Mucosa of rectum (tissue), 2 donors: ENCODE measurements at regions not wholly inside any gene's neighbourhood (a gene's known extent, or its start where the extent isn't known, plus 50 kb on each side); places are given as distances from the start of the nearest gene placed in this dataset.

Experiments
- H3K27ac ChIP-seq, 2 donors: one replicate each; pipeline ENCODE4 v1.7.0; 2013; ENCODE audit warnings: inconsistent platforms in 2 of 2, low read depth in 2 of 2, low read length in 2 of 2
- H3K27me3 ChIP-seq, 2 donors: one replicate each; pipeline ENCODE4 v1.7.0; 2013; ENCODE audit warnings: low read length in 2 of 2; ENCODE audit not compliant: control insufficient read depth in 2 of 2, insufficient read depth in 2 of 2
- H3K36me3 ChIP-seq, 2 donors: one replicate each; pipeline ENCODE4 v1.7.0; 2013; ENCODE audit warnings: low read length in 2 of 2; ENCODE audit not compliant: control insufficient read depth in 2 of 2, insufficient read depth in 2 of 2
- H3K4me1 ChIP-seq, 2 donors: one replicate each; pipeline ENCODE4 v1.7.0; 2013; ENCODE audit warnings: low read length in 2 of 2, mild to moderate bottlenecking in 1 of 2; ENCODE audit not compliant: control insufficient read depth in 2 of 2, insufficient read depth in 2 of 2
- H3K4me3 ChIP-seq, 2 donors: one replicate each; pipeline ENCODE4 v1.7.0; 2013; ENCODE audit warnings: low read length in 2 of 2
- H3K9ac ChIP-seq, 2 donors: one replicate each; pipeline ENCODE4 v1.7.0; 2013; ENCODE audit warnings: low read length in 2 of 2, low read depth in 1 of 2, mild to moderate bottlenecking in 1 of 2
- H3K9me3 ChIP-seq, 2 donors: one replicate each; pipeline ENCODE4 v1.7.0; 2013; ENCODE audit warnings: low read length in 2 of 2; ENCODE audit not compliant: control insufficient read depth in 2 of 2
- donor health status: healthy.
- donor health status: Normal muscosa, but diverticular disease.

- Histone ChIP-seq H3K27me3 (peaks cover 5 to 8% of the 10 kb centered on the region in 2 donors), H3K36me3 (no peaks in the 10 kb centered on the region), H3K4me1 (no peaks in the 10 kb centered on the region), H3K9ac (no peak overlapping the region), H3K4me3 (no peak overlapping the region), H3K27ac (no peak overlapping the region), H3K9me3 (no peaks in the 10 kb centered on the region)
Measured at GRCh38 chr9:126122901-126123616, 203.6 kb upstream of the MVB12B start.

- Histone ChIP-seq H3K27me3 (peaks cover 5 to 8% of the 10 kb centered on the region in 2 donors), H3K4me3 (no peak overlapping the region), H3K9ac (no peak overlapping the region), H3K36me3 (no peaks in the 10 kb centered on the region), H3K27ac (no peak overlapping the region), H3K9me3 (no peaks in the 10 kb centered on the region), H3K4me1 (no peaks in the 10 kb centered on the region)
Measured at GRCh38 chr9:126123927-126124326, 202.7 kb upstream of the MVB12B start.

GRCh38 chr9:126125177-126125576 lies 201.5 kb upstream of the MVB12B start:
- Histone ChIP-seq H3K4me3 (no peak overlapping the region), H3K9me3 (no peaks in the 10 kb centered on the region), H3K27me3 (peaks cover 3 to 9% of the 10 kb centered on the region in 2 donors), H3K4me1 (no peaks in the 10 kb centered on the region), H3K36me3 (no peaks in the 10 kb centered on the region), H3K27ac (no peak overlapping the region), H3K9ac (no peak overlapping the region)

- H3K4me3 ChIP-seq, result no peak overlapping the region
- H3K9ac ChIP-seq, result no peak overlapping the region
- H3K36me3 ChIP-seq, result no peaks in the 10 kb centered on the region
- H3K9me3 ChIP-seq, result no peaks in the 10 kb centered on the region
- H3K27me3 ChIP-seq, result peaks cover 5 to 9% of the 10 kb centered on the region in 2 donors
- H3K27ac ChIP-seq, result no peak overlapping the region
- H3K4me1 ChIP-seq, result no peaks in the 10 kb centered on the region
Measured at GRCh38 chr9:126125577-126125976, 201.1 kb upstream of the MVB12B start.

GRCh38 chr9:126125992-126126409 lies 200.6 kb upstream of the MVB12B start:
- Histone ChIP-seq H3K9ac (no peak overlapping the region), H3K4me3 (no peak overlapping the region), H3K4me1 (no peaks in the 10 kb centered on the region), H3K9me3 (no peaks in the 10 kb centered on the region), H3K36me3 (no peaks in the 10 kb centered on the region), H3K27me3 (peaks cover 5 to 9% of the 10 kb centered on the region in 2 donors), H3K27ac (no peak overlapping the region)

- Histone ChIP-seq H3K9me3 (no peaks in the 10 kb centered on the region), H3K27me3 (peaks cover 5 to 9% of the 10 kb centered on the region in 2 donors), H3K36me3 (no peaks in the 10 kb centered on the region), H3K27ac (no peak overlapping the region), H3K4me3 (no peak overlapping the region), H3K4me1 (no peaks in the 10 kb centered on the region), H3K9ac (no peak overlapping the region)
Measured at GRCh38 chr9:126126807-126127206, 199.8 kb upstream of the MVB12B start.

- H3K4me3 ChIP-seq, result no peak overlapping the region
- H3K36me3 ChIP-seq, result no peaks in the 10 kb centered on the region
- H3K27ac ChIP-seq, result no peak overlapping the region
- no peaks in the 10 kb centered on the region for H3K4me1 ChIP-seq
- no peaks in the 10 kb centered on the region for H3K9me3 ChIP-seq
- peaks cover 5% of the 10 kb centered on the region in 2 donors for H3K27me3 ChIP-seq
- H3K9ac ChIP-seq, result no peak overlapping the region
Measured at GRCh38 chr9:126127591-126127990, 199.0 kb upstream of the MVB12B start.

GRCh38 chr9:126128494-126129142 lies 198.0 kb upstream of the MVB12B start:
- H3K9ac ChIP-seq, result no peak overlapping the region
- no peaks in the 10 kb centered on the region for H3K9me3 ChIP-seq
- no peaks in the 10 kb centered on the region for H3K4me1 ChIP-seq
- peaks cover 2 to 5% of the 10 kb centered on the region in 2 donors for H3K27me3 ChIP-seq
- no peaks in the 10 kb centered on the region for H3K36me3 ChIP-seq
- no peak overlapping the region for H3K27ac ChIP-seq
- no peak overlapping the region for H3K4me3 ChIP-seq

- Histone ChIP-seq H3K4me1 (no peaks in the 10 kb centered on the region), H3K27ac (no peak overlapping the region), H3K9me3 (no peaks in the 10 kb centered on the region), H3K36me3 (no peaks in the 10 kb centered on the region), H3K27me3 (peaks cover 2 to 5% of the 10 kb centered on the region in 2 donors), H3K9ac (no peak overlapping the region), H3K4me3 (no peak overlapping the region)
Measured at GRCh38 chr9:126131066-126132010, 195.3 kb upstream of the MVB12B start.

- no peak overlapping the region for H3K9ac ChIP-seq
- no peak overlapping the region for H3K4me3 ChIP-seq
- H3K27me3 ChIP-seq, result peaks cover 2 to 5% of the 10 kb centered on the region in 2 donors
- H3K4me1 ChIP-seq, result no peaks in the 10 kb centered on the region
- no peaks in the 10 kb centered on the region for H3K36me3 ChIP-seq
- no peaks in the 10 kb centered on the region for H3K9me3 ChIP-seq
- H3K27ac ChIP-seq, result no peak overlapping the region
Measured at GRCh38 chr9:126132746-126133145, 193.9 kb upstream of the MVB12B start.
